Activated CD8-positive, alpha-beta memory T cell treated with anti-CD3 and anti-CD28 coated beads for 36 hours (primary cell): ENCODE measurements at regions not wholly inside any gene's neighbourhood (a gene's known extent, or its start where the extent isn't known, plus 50 kb on each side); places are given as distances from the start of the nearest gene placed in this dataset.

Source experiments
- CTCF ChIA-PET: fragments of 350-600 bp; sonication (Branson Sonifier 250); formaldehyde crosslinking; loops from one replicate; lab custom pipeline; 2021; ENCODE audit warnings: antibody characterized with exemption; lab: Charles Lee
- POLR2A ChIA-PET: fragments of 350-600 bp; sonication (Branson Sonifier 250); formaldehyde crosslinking; loops from one replicate; lab custom pipeline; 2021; ENCODE audit warnings: antibody characterized with exemption; lab: Charles Lee

- POLR2A ChIA-PET: no interaction called here
- CTCF ChIA-PET: interaction anchor here (0.6 kb wide), 1 partner anchor 391 kb away, joined by 3 read pairs; no protein-coding TSS in a partner anchor
These were observed 53.8 kb upstream of the GPR78 start for GRCh38 chr4:8526363-8526855.

- POLR2A ChIA-PET: no interaction called here
- CTCF ChIA-PET: no interaction called here
These were observed 51.5 kb upstream of the GPR78 start for GRCh38 chr4:8528713-8529112.
